Neural cell (in vitro differentiated cells): ENCODE measurements at regions not wholly inside any gene's neighbourhood (a gene's known extent, or its start where the extent isn't known, plus 50 kb on each side); places are given as distances from the start of the nearest gene placed in this dataset.

Source experiments
- H2AFZ ChIP-seq: fragments of 200-600, 300-800 bp; sonication (generic), shearing (Covaris generic); 2 replicates; pipeline ENCODE4 v1.6.0; 2014; ENCODE audit warnings: low read depth, mild to moderate bottlenecking, antibody characterized with exemption, low read length, moderate library complexity
- H3F3A ChIP-seq: fragments of 200-600 bp; shearing (Covaris generic); 2 replicates; pipeline ENCODE4 v1.6.1; 2016; ENCODE audit warnings: mild to moderate bottlenecking, moderate library complexity, mixed read lengths, antibody characterized with exemption, low read length; ENCODE audit not compliant: insufficient read depth, poor library complexity, severe bottlenecking
- H3K27ac ChIP-seq: fragments of 200-600, 300-800 bp; sonication (generic), shearing (Covaris generic); 2 replicates; pipeline ENCODE4 v1.5.1; 2014; ENCODE audit warnings: mild to moderate bottlenecking, low read length, moderate library complexity
- H3K27me3 ChIP-seq: fragments of 300-800, 200-600 bp; sonication (generic), shearing (Covaris generic); 2 replicates; pipeline ENCODE4 v1.6.0; 2014; ENCODE audit warnings: mild to moderate bottlenecking, low read depth, low read length, moderate library complexity; ENCODE audit not compliant: insufficient read depth
- H3K36me3 ChIP-seq: fragments of 300-800, 200-600 bp; sonication (generic), shearing (Covaris generic); 2 replicates; pipeline ENCODE4 v1.5.1; 2014; ENCODE audit warnings: mild to moderate bottlenecking, antibody characterized with exemption, low read length, moderate library complexity; ENCODE audit not compliant: insufficient read depth
- H3K4me2 ChIP-seq: fragments of 300-800, 200-600 bp; sonication (generic), shearing (Covaris generic); 2 replicates; pipeline ENCODE4 v1.6.0; 2014; ENCODE audit warnings: mild to moderate bottlenecking, low read length
- H3K4me3 ChIP-seq: fragments of 300-800, 200-600 bp; sonication (generic), shearing (Covaris generic); 2 replicates; pipeline ENCODE4 v1.5.1; 2014; ENCODE audit warnings: mild to moderate bottlenecking, low read length, moderate library complexity
- H3K79me2 ChIP-seq: fragments of 200-600 bp; shearing (Covaris generic); replicated peaks from 2 replicates; pipeline ENCODE4 v1.6.0; 2014; ENCODE audit warnings: mild to moderate bottlenecking, low read length, moderate library complexity; ENCODE audit not compliant: insufficient read depth
- H3K9ac ChIP-seq: fragments of 300-800, 200-600 bp; sonication (generic), shearing (Covaris generic); 2 replicates; pipeline ENCODE4 v1.6.1; 2016; ENCODE audit warnings: mild to moderate bottlenecking, low read length, mixed read lengths
- H3K9me2 ChIP-seq: fragments of 200-600 bp; shearing (Covaris generic); 2 replicates; pipeline ENCODE4 v1.6.1; 2016; ENCODE audit warnings: mild to moderate bottlenecking, low read length, mixed read lengths; ENCODE audit not compliant: insufficient read depth
- H3K9me3 ChIP-seq: fragments of 200-600, 300-800 bp; sonication (generic), shearing (Covaris generic); 2 replicates; pipeline ENCODE4 v1.6.1; 2016; ENCODE audit warnings: mild to moderate bottlenecking, mixed run types, low read length, moderate library complexity, mixed read lengths
- H4K20me1 ChIP-seq: fragments of 200-600 bp; shearing (Covaris generic); 2 replicates; pipeline ENCODE4 v1.6.1; 2016; ENCODE audit warnings: mild to moderate bottlenecking, mixed run types; ENCODE audit not compliant: insufficient read depth
- CTCF ChIP-seq: fragments of 450-650 bp; IDR thresholded peaks from 2 replicates; pipeline ENCODE4 v1.5.1; 2014; ENCODE audit warnings: antibody characterized with exemption, mild to moderate bottlenecking, moderate library complexity; ENCODE audit not compliant: poor library complexity, severe bottlenecking
- EP300 ChIP-seq: fragments of 450-650 bp; conservative IDR thresholded peaks from 2 replicates; pipeline ENCODE4 v1.6.1; 2014; ENCODE audit warnings: antibody characterized with exemption, mild to moderate bottlenecking, moderate library complexity; ENCODE audit not compliant: poor library complexity, severe bottlenecking
- EZH2 ChIP-seq: fragments of 200-600, 300-800 bp; shearing (Covaris generic), sonication (generic); IDR thresholded peaks from 2 replicates; pipeline ENCODE4 v1.6.1; 2014; ENCODE audit warnings: antibody characterized with exemption, low read length, borderline replicate concordance, mild to moderate bottlenecking; ENCODE audit not compliant: insufficient read depth, poor library complexity, severe bottlenecking
- MXI1 ChIP-seq: fragments of 450-650 bp; conservative IDR thresholded peaks from 2 replicates; pipeline ENCODE4 v1.6.1; 2014; ENCODE audit warnings: antibody characterized with exemption, mild to moderate bottlenecking; ENCODE audit not compliant: poor library complexity, severe bottlenecking
- POLR2AphosphoS5 ChIP-seq: IDR thresholded peaks from 2 replicates; pipeline ENCODE4 v1.6.1; 2012
- RAD21 ChIP-seq: fragments of 450-650 bp; conservative IDR thresholded peaks from 2 replicates; pipeline ENCODE4 v1.6.1; 2014; ENCODE audit warnings: antibody characterized with exemption, mild to moderate bottlenecking, moderate library complexity
- REST ChIP-seq: IDR thresholded peaks from 2 replicates; pipeline ENCODE4 v1.6.1; 2012; ENCODE audit warnings: borderline replicate concordance
- SMC3 ChIP-seq: fragments of 450-650 bp; conservative IDR thresholded peaks from 2 replicates; pipeline ENCODE4 v1.6.1; 2014; ENCODE audit warnings: antibody characterized with exemption, mild to moderate bottlenecking, moderate library complexity; ENCODE audit not compliant: poor library complexity
- TAF1 ChIP-seq: IDR thresholded peaks from 2 replicates; pipeline ENCODE4 v1.6.1; 2012; ENCODE audit warnings: low read depth

GRCh38 chr16:9372934-9373890 is 281.8 kb downstream of the HAPSTR1 start:
- H3K9ac ChIP-seq, result no peak overlapping the region
- no peak overlapping the region for H2AFZ ChIP-seq
- no peaks in the 10 kb centered on the region for H3K9me3 ChIP-seq
- H3K4me2 ChIP-seq, result no peak overlapping the region
- no peaks in the 10 kb centered on the region for H3K9me2 ChIP-seq
- no peaks in the 10 kb centered on the region for H3K79me2 ChIP-seq
- TF ChIP-seq RAD21, result no peak
- peak; percentile 14 for TF ChIP-seq SMC3
- peak; percentile 39 for TF ChIP-seq CTCF
- no peak overlapping the region for H3K27ac ChIP-seq
- H3F3A ChIP-seq, result no peaks in the 10 kb centered on the region
- no peaks in the 10 kb centered on the region for H3K36me3 ChIP-seq
- H4K20me1 ChIP-seq, result no peaks in the 10 kb centered on the region
- no peak overlapping the region for H3K4me3 ChIP-seq
- no peaks in the 10 kb centered on the region for H3K27me3 ChIP-seq

- H3K79me2 ChIP-seq, result no peaks in the 10 kb centered on the region
- TF ChIP-seq EP300 (no peak), EZH2 (no peak), TAF1 (no peak), REST (no peak), SMC3 (no peak), RAD21 (no peak), CTCF (no peak), MXI1 (no peak), POLR2AphosphoS5 (no peak)
- no peaks in the 10 kb centered on the region for H3K36me3 ChIP-seq
- no peak overlapping the region for H3K4me2 ChIP-seq
- H3F3A ChIP-seq, result no peaks in the 10 kb centered on the region
- H3K27ac ChIP-seq, result no peak overlapping the region
- H3K9ac ChIP-seq, result no peak overlapping the region
- no peaks in the 10 kb centered on the region for H3K9me3 ChIP-seq
- H2AFZ ChIP-seq, result no peak overlapping the region
- H3K4me3 ChIP-seq, result no peak overlapping the region
- no peaks in the 10 kb centered on the region for H4K20me1 ChIP-seq
- no peaks in the 10 kb centered on the region for H3K27me3 ChIP-seq
- no peaks in the 10 kb centered on the region for H3K9me2 ChIP-seq
These were observed 282.6 kb downstream of the HAPSTR1 start for GRCh38 chr16:9374061-9374460.
